ENCODE measurements at regions not wholly inside any gene's neighbourhood (a gene's known extent, or its start where the extent isn't known, plus 50 kb on each side); places are given as distances from the start of the nearest gene placed in this dataset.
A peak's percentile ranks its signal among the peaks of the same experiment; 100 is the strongest.

- H4K20me1 ChIP-seq (replicated peaks; ENCODE audit: control insufficient read depth, extremely low read depth, insufficient read depth, low read length), result no peaks in the 10 kb centered on the region
- dilution Hi-C loops (cut with MboI; ENCODE audit: extremely low pct_ligation_motif_present, low sequenced_read_pairs), result no loop called here
- H3K4me3 ChIP-seq (replicated peaks in 1 of 3; ENCODE audit: insufficient read depth in 1 of 3, low read depth in 1 of 3, low read length in 3 of 3), result no peak overlapping the region
- no peaks in the 10 kb centered on the region for H3K9me3 ChIP-seq (replicated peaks; ENCODE audit: control insufficient read depth, insufficient read depth, low read length)
- H3K36me3 ChIP-seq (ENCODE audit: control insufficient read depth in 2 of 2, extremely low read depth in 1 of 2, insufficient read depth in 2 of 2, low read length in 2 of 2), result no peaks in the 10 kb centered on the region
- ChIA-PET POLR2A (no interaction called here), CTCF (interaction anchor here (0.8 to 3.7 kb wide), 3 partner anchors 25 to 141 kb away, joined by 4 to 53 read pairs (median 4); no protein-coding TSS in a partner anchor)
- H3K4me2 ChIP-seq (ENCODE audit: insufficient read depth, low read length), result no peak overlapping the region
- intact Hi-C loops (cut with micrococcal nuclease), result loop anchor here (10.0 kb wide), 1 partner anchor 206 kb away; the partner anchor contains the start of gene PHF10
- no peaks in the 10 kb centered on the region for H3K79me2 ChIP-seq (ENCODE audit: control insufficient read depth, insufficient read depth, low read length)
- TF ChIP-seq CTCF (IDR thresholded peaks at IDR 0.05; ENCODE audit: extremely low read depth in 1 of 2, insufficient read depth in 1 of 2, low read depth in 1 of 2, low read length in 2 of 2), result peak; percentile 5 to 23
- TF ChIP-seq FOS (IDR thresholded peaks at IDR 0.05; ENCODE audit: borderline replicate concordance, insufficient read depth, low read length), result no peak
- FAIRE-seq (no peak), DNase-seq (ENCODE audit: low read depth, low spot score) (no peak)
- no peak overlapping the region for H3K9ac ChIP-seq (replicated peaks; ENCODE audit: extremely low read depth, insufficient read depth, low read length)
- H3K9me1 ChIP-seq (replicated peaks; ENCODE audit: control insufficient read depth, extremely low read depth, insufficient read depth, low read length), result no peaks in the 10 kb centered on the region
- H3K4me1 ChIP-seq (ENCODE audit: control insufficient read depth, extremely low read depth, insufficient read depth, low read length), result peaks cover 22% of the 10 kb centered on the region
- no peak overlapping the region for H3K27ac ChIP-seq (ENCODE audit: insufficient read depth, low read depth, low read length)
- BruUV-seq (replicated peaks), result no TSS peak
- no peak overlapping the region for H2AFZ ChIP-seq (ENCODE audit: low read depth, low read length)
- peaks cover 2 to 4% of the 10 kb centered on the region in 2 experiments for H3K27me3 ChIP-seq (ENCODE audit: control insufficient read depth in 2 of 2, insufficient read depth in 2 of 2, low read length in 2 of 2)
Observed at GRCh38 chr6:169930799-169931198, 179.4 kb downstream of the ERMARD start.

GRCh38 chr6:169927711-169928110, 176.3 kb downstream of the ERMARD start:
- Histone ChIP-seq H3K27ac (ENCODE audit: insufficient read depth, low read depth, low read length) (no peak overlapping the region), H3K79me2 (ENCODE audit: control insufficient read depth, insufficient read depth, low read length) (no peaks in the 10 kb centered on the region), H3K9me3 (replicated peaks; ENCODE audit: control insufficient read depth, insufficient read depth, low read length) (no peaks in the 10 kb centered on the region), H3K36me3 (ENCODE audit: control insufficient read depth in 2 of 2, extremely low read depth in 1 of 2, insufficient read depth in 2 of 2, low read length in 2 of 2) (no peaks in the 10 kb centered on the region), H3K9ac (replicated peaks; ENCODE audit: extremely low read depth, insufficient read depth, low read length) (no peak overlapping the region), H3K27me3 (ENCODE audit: control insufficient read depth in 2 of 2, insufficient read depth in 2 of 2, low read length in 2 of 2) (peaks cover 3 to 5% of the 10 kb centered on the region in 2 experiments), H3K4me3 (replicated peaks in 1 of 3; ENCODE audit: insufficient read depth in 1 of 3, low read depth in 1 of 3, low read length in 3 of 3) (no peak overlapping the region), H3K4me2 (ENCODE audit: insufficient read depth, low read length) (no peak overlapping the region), H3K9me1 (replicated peaks; ENCODE audit: control insufficient read depth, extremely low read depth, insufficient read depth, low read length) (no peaks in the 10 kb centered on the region), H4K20me1 (replicated peaks; ENCODE audit: control insufficient read depth, extremely low read depth, insufficient read depth, low read length) (no peaks in the 10 kb centered on the region), H2AFZ (ENCODE audit: low read depth, low read length) (no peak overlapping the region), H3K4me1 (ENCODE audit: control insufficient read depth, extremely low read depth, insufficient read depth, low read length) (no peaks in the 10 kb centered on the region)
- FAIRE-seq (no peak), DNase-seq (ENCODE audit: low read depth, low spot score) (no peak)
- no TSS peak for BruUV-seq (replicated peaks)
- intact Hi-C loops (cut with micrococcal nuclease) (no loop called here), dilution Hi-C loops (cut with MboI; ENCODE audit: extremely low pct_ligation_motif_present, low sequenced_read_pairs) (no loop called here)
- ChIA-PET CTCF (interaction anchor here (1.8 kb wide), 1 partner anchor 96 kb away, joined by 12 read pairs; no protein-coding TSS in a partner anchor), POLR2A (no interaction called here)
- TF ChIP-seq POLR2A (IDR thresholded peaks at IDR 0.05; ENCODE audit: low read depth, low read length), result no peak
- TF ChIP-seq CTCF (IDR thresholded peaks at IDR 0.05; ENCODE audit: extremely low read depth in 1 of 2, insufficient read depth in 1 of 2, low read depth in 1 of 2, low read length in 2 of 2), result no peak
- no peak for TF ChIP-seq POLR2AphosphoS5 (IDR thresholded peaks at IDR 0.05; ENCODE audit: insufficient read depth, low read depth, low read length)
- no peak for TF ChIP-seq EZH2 (IDR thresholded peaks at IDR 0.05; ENCODE audit: borderline replicate concordance, low read depth, low read length, severe bottlenecking)
- TF ChIP-seq GATA2 (IDR thresholded peaks at IDR 0.05; ENCODE audit: insufficient read depth, insufficient read length, low read depth, low read length), result no peak
- no peak for TF ChIP-seq MYC (IDR thresholded peaks at IDR 0.05; ENCODE audit: low read depth, low read length)
- TF ChIP-seq JUN (IDR thresholded peaks at IDR 0.05; ENCODE audit: borderline replicate concordance, insufficient read depth, insufficient read length, low read depth), result no peak
- no peak for TF ChIP-seq MAX (IDR thresholded peaks at IDR 0.05; ENCODE audit: insufficient read depth, insufficient read length)
- TF ChIP-seq FOS (IDR thresholded peaks at IDR 0.05; ENCODE audit: borderline replicate concordance, insufficient read depth, low read length), result no peak
